H1 (cell line): ENCODE measurements at regions not wholly inside any gene's neighbourhood (a gene's known extent, or its start where the extent isn't known, plus 50 kb on each side); places are given as distances from the start of the nearest gene placed in this dataset.

Experiments used
- CTCF ChIA-PET: fragments of 300-600 bp; sonication (Branson Sonifier 250); formaldehyde crosslinking; loops from one replicate; lab custom pipeline; 2021; ENCODE audit not compliant: partially characterized antibody; lab: Charles Lee
- POLR2A ChIA-PET: fragments of 300-600 bp; sonication (Branson Sonifier 250); formaldehyde crosslinking; loops from one replicate; lab custom pipeline; 2021; ENCODE audit warnings: inconsistent platforms; ENCODE audit not compliant: partially characterized antibody; lab: Charles Lee
- DNase-seq, 2 experiments: peaks; one replicate each; pipeline versions ENCODE4 v3.0.0 to v3.0.0-alpha.2; 2010 to 2022; ENCODE audit warnings: low spot score in 2 of 2, low read depth in 1 of 2, mixed read lengths in 1 of 2
- FAIRE-seq: peaks from 2 replicates; lab custom pipeline; 2011; peaks lifted over from hg19 to GRCh38; lab: Jason Lieb, UNC
- H2AFZ ChIP-seq: 2 replicates; pipeline ENCODE4 v1.8.1; 2012; ENCODE audit warnings: low read length, inconsistent platforms
- H2AK5ac ChIP-seq: 2 replicates; pipeline ENCODE4 v1.6.1; 2013; ENCODE audit warnings: low read depth, low read length
- H2BK120ac ChIP-seq: replicated peaks from 2 replicates; pipeline ENCODE3; 2013; ENCODE audit warnings: low read depth, low read length, inconsistent platforms
- H2BK12ac ChIP-seq: 2 replicates; pipeline ENCODE4 v1.6.1; 2013; ENCODE audit warnings: low read depth, low read length
- H2BK15ac ChIP-seq: 2 replicates; pipeline ENCODE4 v1.6.1; 2013; ENCODE audit warnings: low read length
- H2BK20ac ChIP-seq: 2 replicates; pipeline ENCODE4 v1.6.1; 2013; ENCODE audit warnings: low read length
- H2BK5ac ChIP-seq: 2 replicates; pipeline ENCODE4 v1.6.1; 2013; ENCODE audit warnings: low read depth, low read length
- H3K14ac ChIP-seq: 2 replicates; pipeline ENCODE4 v1.6.1; 2013; ENCODE audit warnings: inconsistent platforms; ENCODE audit not compliant: insufficient read length
- H3K18ac ChIP-seq: 2 replicates; pipeline ENCODE4 v1.6.1; 2013; ENCODE audit warnings: low read length; ENCODE audit errors: extremely low read depth
- H3K23ac ChIP-seq: 2 replicates; pipeline ENCODE4 v1.6.1; 2013; ENCODE audit warnings: inconsistent platforms; ENCODE audit not compliant: insufficient read length
- H3K23me2 ChIP-seq: 2 replicates; pipeline ENCODE4 v1.6.1; 2013; ENCODE audit warnings: low read depth, low read length
- H3K27ac ChIP-seq: 2 replicates; pipeline ENCODE4 v1.6.1; 2011; ENCODE audit warnings: low read depth, low read length, inconsistent platforms
- H3K27me3 ChIP-seq, 4 experiments: replicated peaks in 1 of 4; 1 replicate in 1 of 4; 2 replicates in 3 of 4; pipeline versions ENCODE4 v1.6.1 to v1.8.1; 2011 to 2013; ENCODE audit warnings: low read length in 3 of 4, mild to moderate bottlenecking in 3 of 4, inconsistent platforms in 2 of 4, mixed read lengths in 2 of 4, moderate library complexity in 1 of 4; ENCODE audit not compliant: control insufficient read depth in 3 of 4, insufficient read depth in 3 of 4; ENCODE audit errors: extremely low read depth in 1 of 4
- H3K36me3 ChIP-seq, 4 experiments: 2 replicates each; pipeline versions ENCODE4 v1.6.1 to v1.8.1; 2011 to 2013; ENCODE audit warnings: mild to moderate bottlenecking in 4 of 4, low read length in 3 of 4, moderate library complexity in 2 of 4, control low read depth in 1 of 4, inconsistent platforms in 1 of 4; ENCODE audit not compliant: insufficient read depth in 4 of 4, control insufficient read depth in 2 of 4
- H3K4ac ChIP-seq: replicated peaks from 2 replicates; pipeline ENCODE3; 2013; ENCODE audit warnings: low read length, low read depth, mixed read lengths, inconsistent platforms; ENCODE audit not compliant: insufficient read length
- H3K4me1 ChIP-seq, 4 experiments: replicated peaks in 1 of 4; 1 replicate in 1 of 4; 2 replicates in 3 of 4; pipeline versions ENCODE4 v1.6.1 to v1.8.1; 2011 to 2013; ENCODE audit warnings: low read length in 3 of 4, inconsistent platforms in 2 of 4, mixed read lengths in 1 of 4; ENCODE audit not compliant: insufficient read depth in 4 of 4, control insufficient read depth in 3 of 4
- H3K4me2 ChIP-seq, 2 experiments: 2 replicates each; pipeline versions ENCODE4 v1.6.1 to v1.8.1; 2011 to 2013; ENCODE audit warnings: low read depth in 2 of 2, low read length in 2 of 2, control low read depth in 1 of 2, inconsistent platforms in 1 of 2, mild to moderate bottlenecking in 1 of 2; ENCODE audit not compliant: insufficient read depth in 1 of 2
- H3K4me3 ChIP-seq, 4 experiments: fragments of 200-600, 300-600 bp in 1 of 4; sonication (generic), shearing (Covaris generic), sonication (Bioruptor Twin) in 1 of 4; 2 replicates each; pipeline versions ENCODE4 v1.5.1 to v1.8.1; 2011 to 2016; ENCODE audit warnings: low read length in 4 of 4, low read depth in 3 of 4, control low read depth in 2 of 4, inconsistent platforms in 2 of 4, mild to moderate bottlenecking in 2 of 4, mixed read lengths in 1 of 4, moderate library complexity in 1 of 4; ENCODE audit not compliant: insufficient read depth in 2 of 4; ENCODE audit errors: extremely low read depth in 1 of 4
- H3K56ac ChIP-seq: replicated peaks from 2 replicates; pipeline ENCODE3; 2013; ENCODE audit warnings: low read depth, mild to moderate bottlenecking, mixed read lengths, low read length, inconsistent platforms; ENCODE audit not compliant: insufficient read length
- H3K79me1 ChIP-seq: 2 replicates; pipeline ENCODE4 v1.6.1; 2013; ENCODE audit warnings: low read depth, low read length, control low read depth
- H3K79me2 ChIP-seq, 2 experiments: 2 replicates each; pipeline versions ENCODE4 v1.6.1 to v1.8.1; 2012 to 2013; ENCODE audit warnings: low read length in 2 of 2, mild to moderate bottlenecking in 2 of 2, inconsistent platforms in 1 of 2; ENCODE audit not compliant: insufficient read depth in 2 of 2, control insufficient read depth in 1 of 2
- H3K9ac ChIP-seq, 4 experiments: replicated peaks in 1 of 4; 1 replicate in 1 of 4; 2 replicates in 3 of 4; pipeline versions ENCODE4 v1.6.1 to v1.8.1; 2011 to 2013; ENCODE audit warnings: low read depth in 3 of 4, low read length in 3 of 4, control low read depth in 2 of 4, mild to moderate bottlenecking in 2 of 4, moderate library complexity in 2 of 4, inconsistent platforms in 1 of 4; ENCODE audit errors: extremely low read depth in 1 of 4
- H3K9me3 ChIP-seq, 2 experiments: 2 replicates each; pipeline versions ENCODE4 v1.6.1 to v1.8.1; 2012 to 2013; ENCODE audit warnings: mild to moderate bottlenecking in 2 of 2, moderate library complexity in 2 of 2, control low read depth in 1 of 2, inconsistent platforms in 1 of 2, low read depth in 1 of 2, low read length in 1 of 2, mixed read lengths in 1 of 2; ENCODE audit not compliant: insufficient read depth in 2 of 2
- H4K20me1 ChIP-seq, 2 experiments: replicated peaks in 1 of 2; 2 replicates each; pipeline versions ENCODE3 to v1.8.1; 2011 to 2013; ENCODE audit warnings: inconsistent platforms in 2 of 2, low read length in 2 of 2, mild to moderate bottlenecking in 1 of 2; ENCODE audit not compliant: insufficient read depth in 2 of 2, control insufficient read depth in 1 of 2
- H4K5ac ChIP-seq: 2 replicates; pipeline ENCODE4 v1.6.1; 2013; ENCODE audit warnings: low read length, low read depth, mixed read lengths, inconsistent platforms; ENCODE audit not compliant: insufficient read length
- H4K8ac ChIP-seq: 2 replicates; pipeline ENCODE4 v1.8.0; 2013; ENCODE audit warnings: mild to moderate bottlenecking, moderate library complexity, low read length, inconsistent platforms; ENCODE audit not compliant: insufficient read depth; ENCODE audit errors: extremely low read depth
- H4K91ac ChIP-seq: replicated peaks from 2 replicates; pipeline ENCODE3; 2013; ENCODE audit warnings: low read length, mixed read lengths, inconsistent platforms; ENCODE audit not compliant: insufficient read length
- ASH2L ChIP-seq: fragments of 200-600, 300-600 bp; sonication (generic); IDR thresholded peaks from one replicate; pipeline ENCODE4 v1.7.1; 2017; ENCODE audit warnings: low read length
- CHD2 ChIP-seq: IDR thresholded peaks from 2 replicates; pipeline ENCODE4 v1.6.1; 2012; ENCODE audit warnings: low read length, improper control_type of control experiment
- CREB1 ChIP-seq: IDR thresholded peaks from 2 replicates; pipeline ENCODE4 v1.6.1; 2012; ENCODE audit warnings: inconsistent platforms
- EGR1 ChIP-seq: IDR thresholded peaks from 2 replicates; pipeline ENCODE4 v1.6.1; 2011; ENCODE audit warnings: low read depth, low read length, borderline replicate concordance
- JUND ChIP-seq: IDR thresholded peaks from 2 replicates; pipeline ENCODE4 v1.6.1; 2011; ENCODE audit warnings: mild to moderate bottlenecking, improper control_type of control experiment, low read length
- KDM1A ChIP-seq: fragments of 200-600, 300-600 bp; sonication (generic); IDR thresholded peaks from 2 replicates; pipeline ENCODE4 v1.7.1; 2016; ENCODE audit warnings: mild to moderate bottlenecking, low read length, borderline replicate concordance
- PHF8 ChIP-seq: fragments of 200-600 bp; sonication (generic); conservative IDR thresholded peaks from 2 replicates; pipeline ENCODE4 v1.7.1; 2012; ENCODE audit warnings: low read depth, mild to moderate bottlenecking, inconsistent platforms, low read length, moderate library complexity
- POLR2A ChIP-seq, 2 experiments: IDR thresholded peaks; 1 replicate in 1 of 2; 2 replicates in 1 of 2; pipeline ENCODE4 v1.6.1; 2011; ENCODE audit warnings: low read depth in 2 of 2, low read length in 2 of 2, mild to moderate bottlenecking in 2 of 2; ENCODE audit errors: control extremely low read depth in 1 of 2
- SP2 ChIP-seq: IDR thresholded peaks from 2 replicates; pipeline ENCODE4 v1.6.1; 2012; ENCODE audit warnings: mild to moderate bottlenecking, low read length, inconsistent platforms
- SRF ChIP-seq: IDR thresholded peaks from 2 replicates; pipeline ENCODE4 v1.6.1; 2011; ENCODE audit warnings: mild to moderate bottlenecking, low read depth, low read length, moderate library complexity
- TAF1 ChIP-seq: IDR thresholded peaks from 2 replicates; pipeline ENCODE4 v1.6.1; 2011; ENCODE audit warnings: mild to moderate bottlenecking, low read depth, low read length
- TBP ChIP-seq: IDR thresholded peaks from 2 replicates; pipeline ENCODE4 v1.6.1; 2011; ENCODE audit warnings: low read depth, low read length, improper control_type of control experiment
- WGBS, 2 experiments: shearing (Covaris generic) in 1 of 2; methylation state at CpG; one replicate each; pipeline versions ENCODE4 v1.1.6 to v1.1.7; 2013 to 2015; ENCODE audit warnings: low lambda C conversion rate in 2 of 2, mixed read lengths in 2 of 2, inconsistent platforms in 1 of 2, low coverage in 1 of 2, missing lambda C conversion rate in 1 of 2; ENCODE audit not compliant: insufficient replicate concordance in 2 of 2, insufficient coverage in 1 of 2, insufficient read length in 1 of 2; ENCODE audit errors: extremely low coverage in 1 of 2, missing lambda C conversion rate in 1 of 2; 5-methylcytosine and 5-hydroxymethylcytosine counted together
- TF ChIP-seq, protein P1 (sequence below): IDR thresholded peaks from 2 replicates; pipeline ENCODE4 v1.6.1; 2011; ENCODE audit warnings: low read length, improper control_type of control experiment
- TF ChIP-seq, protein P2 (sequence below): IDR thresholded peaks from 2 replicates; pipeline ENCODE4 v1.6.1; 2012; ENCODE audit warnings: inconsistent platforms
- TF ChIP-seq, protein P3 (sequence below): IDR thresholded peaks from 2 replicates; pipeline ENCODE4 v1.6.1; 2012; ENCODE audit warnings: inconsistent platforms

DNA sequence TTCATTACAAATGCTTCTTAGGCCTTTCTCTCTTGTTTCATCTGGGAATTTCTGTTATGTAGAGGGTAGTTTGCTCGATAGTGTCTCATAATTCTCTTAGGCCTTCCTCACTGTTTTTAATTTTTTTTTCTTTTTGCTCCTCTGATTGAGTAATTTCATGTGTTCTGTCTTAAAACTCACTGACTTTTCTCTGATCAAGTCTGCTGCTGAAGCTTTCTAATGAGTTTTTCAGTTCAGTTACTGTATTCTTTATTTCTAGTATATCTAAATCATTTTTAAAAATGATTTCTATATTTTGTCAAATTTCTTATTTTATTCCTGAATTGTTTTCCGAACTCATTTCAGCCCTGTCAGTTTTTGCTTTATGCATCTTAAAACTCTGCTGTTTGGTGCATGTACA is 228.0 kb downstream of the MID1IP1 start:
- Histone ChIP-seq H3K79me1 (no peaks in the 10 kb centered on the region), H3K27ac (no peak overlapping the region), H2BK12ac (no peak overlapping the region), H3K14ac (no peak overlapping the region), H2BK5ac (no peak overlapping the region), H3K4me1 (no peaks in the 10 kb centered on the region), H3K79me2 (no peaks in the 10 kb centered on the region), H2BK120ac (no peak overlapping the region), H2AK5ac (no peak overlapping the region), H4K91ac (no peak overlapping the region), H3K18ac (no peak overlapping the region), H3K23ac (no peak overlapping the region), H3K23me2 (no peaks in the 10 kb centered on the region), H3K56ac (no peak overlapping the region), H3K36me3 (no peaks in the 10 kb centered on the region), H4K8ac (no peak overlapping the region), H3K9me3 (no peaks in the 10 kb centered on the region), H2BK20ac (no peak overlapping the region), H2BK15ac (no peak overlapping the region), H3K4ac (no peak overlapping the region), H3K4me3 (no peak overlapping the region), H3K27me3 (no peaks in the 10 kb centered on the region), H4K5ac (no peak overlapping the region), H3K4me2 (no peak overlapping the region), H4K20me1 (no peaks in the 10 kb centered on the region), H3K9ac (no peak overlapping the region), H2AFZ (no peak overlapping the region)
- POLR2A ChIA-PET = no interaction called here
- CTCF ChIA-PET = no interaction called here
- no peak for DNase-seq
- WGBS, 2 experiments = 100% methylated on average over 2 of the region's 2 CpGs; no CpG with 5 or more reads in 1 of the 2 experiments
- no peak for FAIRE-seq
- TF ChIP-seq POLR2A (IDR thresholded peaks at IDR 0.05; ENCODE audit: control extremely low read depth in 1 of 2, low read depth in 2 of 2, low read length in 2 of 2) = no peak
- no peak for TF ChIP-seq SP2
- TF ChIP-seq CHD2 = no peak
- TF ChIP-seq, protein P1, sequence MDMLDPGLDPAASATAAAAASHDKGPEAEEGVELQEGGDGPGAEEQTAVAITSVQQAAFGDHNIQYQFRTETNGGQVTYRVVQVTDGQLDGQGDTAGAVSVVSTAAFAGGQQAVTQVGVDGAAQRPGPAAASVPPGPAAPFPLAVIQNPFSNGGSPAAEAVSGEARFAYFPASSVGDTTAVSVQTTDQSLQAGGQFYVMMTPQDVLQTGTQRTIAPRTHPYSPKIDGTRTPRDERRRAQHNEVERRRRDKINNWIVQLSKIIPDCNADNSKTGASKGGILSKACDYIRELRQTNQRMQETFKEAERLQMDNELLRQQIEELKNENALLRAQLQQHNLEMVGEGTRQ = no peak
- no peak for TF ChIP-seq TAF1
- TF ChIP-seq, protein P2, sequence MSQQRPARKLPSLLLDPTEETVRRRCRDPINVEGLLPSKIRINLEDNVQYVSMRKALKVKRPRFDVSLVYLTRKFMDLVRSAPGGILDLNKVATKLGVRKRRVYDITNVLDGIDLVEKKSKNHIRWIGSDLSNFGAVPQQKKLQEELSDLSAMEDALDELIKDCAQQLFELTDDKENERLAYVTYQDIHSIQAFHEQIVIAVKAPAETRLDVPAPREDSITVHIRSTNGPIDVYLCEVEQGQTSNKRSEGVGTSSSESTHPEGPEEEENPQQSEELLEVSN = no peak
- no peak for TF ChIP-seq CREB1
- TF ChIP-seq JUND = no peak
- TF ChIP-seq, protein P3, sequence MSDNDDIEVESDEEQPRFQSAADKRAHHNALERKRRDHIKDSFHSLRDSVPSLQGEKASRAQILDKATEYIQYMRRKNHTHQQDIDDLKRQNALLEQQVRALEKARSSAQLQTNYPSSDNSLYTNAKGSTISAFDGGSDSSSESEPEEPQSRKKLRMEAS = no peak
- no peak for TF ChIP-seq PHF8
- TF ChIP-seq TBP = no peak
- no peak for TF ChIP-seq ASH2L
- TF ChIP-seq KDM1A = no peak
- no peak for TF ChIP-seq EGR1
- TF ChIP-seq SRF = no peak
